ENCODE measurements at regions not wholly inside any gene's neighbourhood (a gene's known extent, or its start where the extent isn't known, plus 50 kb on each side); places are given as distances from the start of the nearest gene placed in this dataset.

- peaks cover 0 to 22% (median 15%) of the 10 kb centered on the region in 7 donors for H3K27me3 ChIP-seq
- ATAC-seq (no peak), DNase-seq (no peak)
- H3K4me3 ChIP-seq = no peak overlapping the region
- H3K9me3 ChIP-seq = peaks cover 0 to 3% (median 0%) of the 10 kb centered on the region in 11 donors
- intact Hi-C loops (cut with DNase I) = no loop called here
- no peak overlapping the region for H3K27ac ChIP-seq
- no peaks in the 10 kb centered on the region for H3K4me1 ChIP-seq
- TF ChIP-seq, protein P1, sequence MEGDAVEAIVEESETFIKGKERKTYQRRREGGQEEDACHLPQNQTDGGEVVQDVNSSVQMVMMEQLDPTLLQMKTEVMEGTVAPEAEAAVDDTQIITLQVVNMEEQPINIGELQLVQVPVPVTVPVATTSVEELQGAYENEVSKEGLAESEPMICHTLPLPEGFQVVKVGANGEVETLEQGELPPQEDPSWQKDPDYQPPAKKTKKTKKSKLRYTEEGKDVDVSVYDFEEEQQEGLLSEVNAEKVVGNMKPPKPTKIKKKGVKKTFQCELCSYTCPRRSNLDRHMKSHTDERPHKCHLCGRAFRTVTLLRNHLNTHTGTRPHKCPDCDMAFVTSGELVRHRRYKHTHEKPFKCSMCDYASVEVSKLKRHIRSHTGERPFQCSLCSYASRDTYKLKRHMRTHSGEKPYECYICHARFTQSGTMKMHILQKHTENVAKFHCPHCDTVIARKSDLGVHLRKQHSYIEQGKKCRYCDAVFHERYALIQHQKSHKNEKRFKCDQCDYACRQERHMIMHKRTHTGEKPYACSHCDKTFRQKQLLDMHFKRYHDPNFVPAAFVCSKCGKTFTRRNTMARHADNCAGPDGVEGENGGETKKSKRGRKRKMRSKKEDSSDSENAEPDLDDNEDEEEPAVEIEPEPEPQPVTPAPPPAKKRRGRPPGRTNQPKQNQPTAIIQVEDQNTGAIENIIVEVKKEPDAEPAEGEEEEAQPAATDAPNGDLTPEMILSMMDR (IDR thresholded peaks at IDR 0.05) = no peak
- no peaks in the 10 kb centered on the region for H3K36me3 ChIP-seq
- 87 to 89% methylated on average over 7 of the region's 7 CpGs for WGBS, 2 donors
Measured at GRCh38 chr21:38203229-38203628, 53.6 kb upstream of the KCNJ15 start.

DNA sequence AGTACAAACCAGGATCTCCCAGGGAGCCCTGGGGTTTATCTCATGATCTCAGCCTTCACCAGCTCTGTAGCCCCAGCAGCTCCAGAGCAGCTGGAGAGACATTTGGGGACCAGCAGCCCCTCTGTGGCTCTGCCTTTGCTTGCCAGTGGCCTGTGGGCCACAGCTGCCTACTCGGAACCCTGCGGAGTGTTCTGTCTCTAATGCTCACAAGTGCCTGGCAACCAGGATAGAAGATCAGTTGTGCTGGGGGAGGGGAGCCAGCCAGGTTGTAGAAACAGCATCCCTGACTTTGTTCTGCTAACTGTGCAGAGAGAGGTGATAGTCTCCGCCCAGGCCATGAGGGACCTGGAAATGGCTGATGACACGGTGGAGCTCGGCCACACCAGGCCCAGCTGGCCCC is 50.9 kb upstream of the KCNJ15 start:
- WGBS, 2 donors = 87 to 89% methylated on average over 5 of the region's 5 CpGs
- DNase-seq (no peak), ATAC-seq (no peak)

GRCh38 chr21:38206646-38207045 is 50.1 kb upstream of the KCNJ15 start:
- intact Hi-C loops (cut with DNase I) = no loop called here
- H3K9me3 ChIP-seq = peaks cover 0 to 19% (median 6%) of the 10 kb centered on the region in 11 donors
- peaks cover 0 to 30% (median 20%) of the 10 kb centered on the region in 7 donors for H3K27me3 ChIP-seq
- no peak for ATAC-seq
- no peaks in the 10 kb centered on the region for H3K4me1 ChIP-seq
- TF ChIP-seq, protein P1 (IDR thresholded peaks at IDR 0.05) = no peak
- WGBS, 2 donors = 88 to 89% methylated on average over 10 of the region's 10 CpGs
- no peak for DNase-seq
- H3K27ac ChIP-seq = no peak overlapping the region
- H3K36me3 ChIP-seq = no peaks in the 10 kb centered on the region
- no peak overlapping the region for H3K4me3 ChIP-seq

More for the DNA sequence above, 50.9 kb upstream of the KCNJ15 start:
- Histone ChIP-seq H3K36me3 (no peaks in the 10 kb centered on the region), H3K27ac (no peak overlapping the region), H3K9me3 (peaks cover 0 to 19% (median 6%) of the 10 kb centered on the region in 11 donors), H3K27me3 (peaks cover 0 to 30% (median 20%) of the 10 kb centered on the region in 7 donors), H3K4me1 (no peaks in the 10 kb centered on the region), H3K4me3 (no peak overlapping the region)
- TF ChIP-seq, protein P1 (IDR thresholded peaks at IDR 0.05) = no peak
- intact Hi-C loops (cut with DNase I) = no loop called here

Measured in heart right ventricle (tissue), 16 donors.